Smooth muscle cell (in vitro differentiated cells): ENCODE measurements at regions not wholly inside any gene's neighbourhood (a gene's known extent, or its start where the extent isn't known, plus 50 kb on each side); places are given as distances from the start of the nearest gene placed in this dataset.
A peak's percentile ranks its signal among the peaks of the same experiment; 100 is the strongest.

ENCODE experiments used
- DNase-seq: peaks from one replicate; lab custom pipeline; 2025; ENCODE audit not compliant: unreplicated experiment; lab: John Stamatoyannopoulos, UW
- H2AFZ ChIP-seq: fragments of 200-600 bp; sonication (generic); 2 replicates; pipeline ENCODE4 v1.6.0; 2016; ENCODE audit warnings: antibody characterized with exemption, low read depth, mild to moderate bottlenecking
- H3F3A ChIP-seq: fragments of 200-600 bp; sonication (generic); 2 replicates; pipeline ENCODE4 v1.6.0; 2017; ENCODE audit warnings: antibody characterized with exemption, low read depth
- H3K27ac ChIP-seq: fragments of 200-600 bp; sonication (generic); 2 replicates; pipeline ENCODE4 v1.5.1; 2016; ENCODE audit warnings: low read depth, mild to moderate bottlenecking
- H3K27me3 ChIP-seq: fragments of 200-600 bp; sonication (generic); 2 replicates; pipeline ENCODE4 v1.6.1; 2016; ENCODE audit warnings: low read depth, mild to moderate bottlenecking
- H3K36me3 ChIP-seq: fragments of 200-600 bp; sonication (generic); 2 replicates; pipeline ENCODE4 v1.5.1; 2016; ENCODE audit warnings: low read depth
- H3K4me1 ChIP-seq: fragments of 200-600 bp; sonication (generic); 2 replicates; pipeline ENCODE4 v1.5.1; 2016; ENCODE audit warnings: low read depth
- H3K4me2 ChIP-seq: fragments of 200-600 bp; sonication (generic); 2 replicates; pipeline ENCODE4 v1.6.0; 2016; ENCODE audit warnings: mild to moderate bottlenecking
- H3K4me3 ChIP-seq: fragments of 200-600 bp; sonication (generic); 2 replicates; pipeline ENCODE4 v1.5.1; 2016; ENCODE audit warnings: mild to moderate bottlenecking
- H3K79me2 ChIP-seq: fragments of 200-600 bp; sonication (generic); 2 replicates; pipeline ENCODE4 v1.6.0; 2016; ENCODE audit warnings: low read depth, mild to moderate bottlenecking
- H3K9ac ChIP-seq: fragments of 200-600 bp; sonication (generic); 2 replicates; pipeline ENCODE4 v1.6.0; 2016; ENCODE audit warnings: low read depth
- H3K9me3 ChIP-seq: fragments of 200-600 bp; sonication (generic); replicated peaks from 2 replicates; pipeline ENCODE4 v1.5.1; 2016; ENCODE audit warnings: low read depth
- H4K20me1 ChIP-seq: fragments of 200-600 bp; sonication (generic); 2 replicates; pipeline ENCODE4 v1.6.0; 2016; ENCODE audit warnings: low read depth
- WGBS: methylation state at CpG from one replicate; pipeline ENCODE4 v1.1.7; 2016; ENCODE audit warnings: low lambda C conversion rate; 5-methylcytosine and 5-hydroxymethylcytosine counted together
- TF ChIP-seq, protein P1 (sequence below): fragments of 200-600 bp; sonication (generic); IDR thresholded peaks from 2 replicates; pipeline ENCODE4 v1.5.1; 2017; ENCODE audit warnings: borderline replicate concordance, mild to moderate bottlenecking, antibody characterized with exemption; ENCODE audit not compliant: insufficient read depth, poor library complexity, severe bottlenecking

DNA sequence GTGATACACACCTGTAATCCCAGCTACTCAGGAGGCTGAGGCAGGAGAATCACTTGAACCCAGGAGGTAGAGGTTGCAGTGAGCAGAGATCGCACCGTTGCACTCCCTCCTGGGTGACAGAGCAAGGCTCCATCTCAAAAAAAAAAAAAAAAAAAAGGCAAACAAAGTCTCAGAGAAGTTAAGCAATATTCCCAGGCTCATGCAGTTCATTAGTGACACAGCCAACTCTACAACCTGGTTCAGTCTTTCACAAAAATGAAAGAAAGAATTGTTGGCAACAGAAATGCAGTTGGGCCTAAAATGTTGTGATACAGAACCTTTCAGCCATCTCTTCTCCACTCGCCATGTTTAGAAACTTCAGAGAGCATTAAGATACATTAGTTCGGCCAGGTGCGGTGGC, 242.1 kb downstream of the LTN1 start:
- Histone ChIP-seq H3K36me3 (no peaks in the 10 kb centered on the region), H3K4me3 (no peak overlapping the region), H3K27ac (no peak overlapping the region), H3F3A (no peaks in the 10 kb centered on the region), H4K20me1 (no peaks in the 10 kb centered on the region), H3K27me3 (no peaks in the 10 kb centered on the region), H3K4me2 (no peak overlapping the region), H3K9ac (no peak overlapping the region), H2AFZ (no peak overlapping the region), H3K4me1 (peaks cover under 1% of the 10 kb centered on the region), H3K79me2 (no peaks in the 10 kb centered on the region), H3K9me3 (no peaks in the 10 kb centered on the region)
- no peak for DNase-seq
- 98% methylated on average over 5 of the region's 5 CpGs for WGBS
- TF ChIP-seq, protein P1, sequence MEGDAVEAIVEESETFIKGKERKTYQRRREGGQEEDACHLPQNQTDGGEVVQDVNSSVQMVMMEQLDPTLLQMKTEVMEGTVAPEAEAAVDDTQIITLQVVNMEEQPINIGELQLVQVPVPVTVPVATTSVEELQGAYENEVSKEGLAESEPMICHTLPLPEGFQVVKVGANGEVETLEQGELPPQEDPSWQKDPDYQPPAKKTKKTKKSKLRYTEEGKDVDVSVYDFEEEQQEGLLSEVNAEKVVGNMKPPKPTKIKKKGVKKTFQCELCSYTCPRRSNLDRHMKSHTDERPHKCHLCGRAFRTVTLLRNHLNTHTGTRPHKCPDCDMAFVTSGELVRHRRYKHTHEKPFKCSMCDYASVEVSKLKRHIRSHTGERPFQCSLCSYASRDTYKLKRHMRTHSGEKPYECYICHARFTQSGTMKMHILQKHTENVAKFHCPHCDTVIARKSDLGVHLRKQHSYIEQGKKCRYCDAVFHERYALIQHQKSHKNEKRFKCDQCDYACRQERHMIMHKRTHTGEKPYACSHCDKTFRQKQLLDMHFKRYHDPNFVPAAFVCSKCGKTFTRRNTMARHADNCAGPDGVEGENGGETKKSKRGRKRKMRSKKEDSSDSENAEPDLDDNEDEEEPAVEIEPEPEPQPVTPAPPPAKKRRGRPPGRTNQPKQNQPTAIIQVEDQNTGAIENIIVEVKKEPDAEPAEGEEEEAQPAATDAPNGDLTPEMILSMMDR, result no peak

DNA sequence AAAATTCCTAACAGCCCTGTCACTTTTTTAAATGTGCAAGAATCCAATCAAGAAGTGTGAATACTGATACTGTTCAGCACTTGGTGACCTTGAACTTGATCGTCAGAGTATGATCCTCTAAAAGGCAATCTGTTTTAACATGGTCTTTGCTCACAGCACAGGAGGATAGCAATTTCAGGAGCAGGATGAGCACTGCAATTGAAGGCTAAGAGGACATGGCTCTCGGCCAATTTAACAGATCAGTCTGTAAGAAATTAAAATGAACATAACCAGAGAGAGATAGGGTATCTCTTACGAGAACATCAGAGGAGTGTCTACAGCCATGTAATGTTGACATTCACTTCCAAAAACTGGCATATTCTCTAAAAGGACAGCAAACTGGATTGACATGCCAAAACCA, 243.1 kb downstream of the LTN1 start:
- Histone ChIP-seq H3F3A (no peaks in the 10 kb centered on the region), H3K27ac (no peak overlapping the region), H2AFZ (peak overlapping the region; percentile 28), H3K79me2 (no peaks in the 10 kb centered on the region), H3K9ac (no peak overlapping the region), H3K4me3 (no peak overlapping the region), H3K4me2 (no peak overlapping the region), H4K20me1 (no peaks in the 10 kb centered on the region), H3K9me3 (no peaks in the 10 kb centered on the region), H3K36me3 (no peaks in the 10 kb centered on the region), H3K27me3 (no peaks in the 10 kb centered on the region), H3K4me1 (peaks cover 4% of the 10 kb centered on the region)
- TF ChIP-seq, protein P1, result no peak
- 57% methylated on average over 3 of the region's 3 CpGs for WGBS
- no peak for DNase-seq

DNA sequence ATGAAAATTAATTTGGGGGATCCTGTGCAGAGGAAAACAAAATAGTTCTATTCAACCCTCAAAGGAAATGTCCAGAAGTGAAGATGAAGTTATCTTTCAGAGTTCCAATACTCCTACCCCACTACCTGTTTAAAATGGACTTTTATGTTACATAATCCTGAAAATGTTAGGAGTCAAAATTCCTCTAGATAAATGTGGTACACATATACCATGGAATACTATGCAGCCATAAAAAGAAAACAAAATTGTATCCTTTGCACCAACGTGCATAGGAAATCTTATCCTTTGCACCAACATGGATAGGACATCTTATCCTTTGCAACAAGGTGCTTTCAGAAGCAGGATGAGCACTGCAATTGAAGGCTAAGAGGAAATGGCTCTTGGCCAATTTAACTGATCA, 245.2 kb downstream of the LTN1 start:
- H4K20me1 ChIP-seq, result no peaks in the 10 kb centered on the region
- no peaks in the 10 kb centered on the region for H3K36me3 ChIP-seq
- no peak overlapping the region for H3K9ac ChIP-seq
- H2AFZ ChIP-seq, result no peak overlapping the region
- no peaks in the 10 kb centered on the region for H3K79me2 ChIP-seq
- H3K9me3 ChIP-seq, result no peaks in the 10 kb centered on the region
- no peak overlapping the region for H3K4me2 ChIP-seq
- no peak overlapping the region for H3K27ac ChIP-seq
- H3F3A ChIP-seq, result no peaks in the 10 kb centered on the region
- H3K4me3 ChIP-seq, result no peak overlapping the region
- no peak for DNase-seq
- H3K27me3 ChIP-seq, result no peaks in the 10 kb centered on the region
- WGBS, result 91% methylated on average over 1 of the region's 1 CpG
- peaks cover 4% of the 10 kb centered on the region for H3K4me1 ChIP-seq
- TF ChIP-seq, protein P1, result no peak

- TF ChIP-seq, protein P1, result no peak
- Histone ChIP-seq H3K27ac (no peak overlapping the region), H4K20me1 (no peaks in the 10 kb centered on the region), H3K79me2 (no peaks in the 10 kb centered on the region), H3K36me3 (no peaks in the 10 kb centered on the region), H3K27me3 (no peaks in the 10 kb centered on the region), H3K9ac (no peak overlapping the region), H3K9me3 (no peaks in the 10 kb centered on the region), H3K4me3 (no peak overlapping the region), H3K4me1 (peaks cover 4% of the 10 kb centered on the region), H3F3A (no peaks in the 10 kb centered on the region), H2AFZ (no peak overlapping the region), H3K4me2 (no peak overlapping the region)
- DNase-seq, result no peak
- 51% methylated on average over 4 of the region's 4 CpGs for WGBS
Measured at GRCh38 chr21:28746166-28746565, 246.5 kb downstream of the LTN1 start.
